GM21526 (cell line): ENCODE measurements at regions not wholly inside any gene's neighbourhood (a gene's known extent, or its start where the extent isn't known, plus 50 kb on each side); places are given as distances from the start of the nearest gene placed in this dataset.
"Not testable (repeated sequence)": the region's sequence is repeated elsewhere in the genome, so short reads cannot be mapped to it uniquely, and the experiment has no call there.

Source experiments
- ATAC-seq: cut with Tn5 transposase; IDR thresholded peaks from one replicate; pipeline ENCODE4 v1.9.1; 2021; ENCODE audit warnings: moderate library complexity; ENCODE audit not compliant: unreplicated experiment, low FRiP score

DNA sequence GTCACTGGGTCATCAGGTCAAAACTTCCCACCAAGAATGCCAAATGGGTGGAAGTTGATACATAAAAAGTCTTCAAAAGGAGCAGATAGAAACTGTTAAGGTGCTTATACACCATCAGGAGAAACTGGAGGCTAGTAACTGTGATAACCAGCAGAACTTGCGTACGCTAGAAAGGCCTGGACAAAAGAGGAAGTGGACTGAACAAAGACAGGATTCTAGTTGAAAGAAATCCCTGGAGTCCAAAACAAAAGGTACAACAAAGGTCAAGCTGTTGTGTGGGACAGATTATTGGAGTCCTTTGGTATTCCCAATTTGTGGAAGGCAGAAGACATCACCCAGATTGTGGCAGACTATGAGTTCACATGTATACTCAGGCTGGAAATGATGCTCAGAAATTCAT, 215.8 kb upstream of the PBX1 start:
- no peak for ATAC-seq

DNA sequence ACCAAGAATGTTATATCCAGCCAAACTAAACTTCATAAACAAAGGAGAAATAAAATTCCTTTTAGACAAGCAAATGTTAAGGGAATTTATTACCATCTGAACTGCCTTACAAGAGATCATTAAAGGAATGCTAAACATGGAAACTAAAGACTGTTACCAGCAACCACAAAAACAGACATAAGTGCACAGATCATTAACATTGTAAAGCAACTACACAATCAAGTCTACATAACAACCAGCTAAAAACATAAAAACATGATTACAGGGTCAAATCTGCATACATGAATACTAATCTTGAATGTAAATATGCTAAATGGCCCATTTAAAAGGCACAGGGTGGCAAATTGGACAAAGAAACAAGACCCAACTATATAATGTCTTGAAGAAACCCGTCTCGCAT, 211.0 kb upstream of the PBX1 start:
- ATAC-seq: no peak

DNA sequence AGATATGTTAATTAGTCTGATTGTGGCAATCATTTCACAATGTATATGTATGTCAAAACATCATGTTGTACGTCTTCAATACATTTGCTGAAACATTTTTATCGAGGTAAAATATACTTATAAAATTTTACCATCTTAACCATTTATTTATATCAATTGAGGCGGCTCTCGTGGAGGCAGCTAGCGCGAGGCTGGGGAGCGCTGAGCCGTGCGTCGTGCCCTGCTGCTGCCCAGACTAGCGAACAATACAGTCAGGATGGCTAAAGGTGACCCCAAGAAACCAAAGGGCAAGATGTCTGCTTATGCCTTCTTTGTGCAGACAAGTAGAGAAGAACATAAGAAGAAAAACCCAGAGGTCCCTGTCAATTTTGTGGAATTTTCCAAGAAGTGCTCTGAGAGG, 202.5 kb upstream of the PBX1 start:
- ATAC-seq: no peak

DNA sequence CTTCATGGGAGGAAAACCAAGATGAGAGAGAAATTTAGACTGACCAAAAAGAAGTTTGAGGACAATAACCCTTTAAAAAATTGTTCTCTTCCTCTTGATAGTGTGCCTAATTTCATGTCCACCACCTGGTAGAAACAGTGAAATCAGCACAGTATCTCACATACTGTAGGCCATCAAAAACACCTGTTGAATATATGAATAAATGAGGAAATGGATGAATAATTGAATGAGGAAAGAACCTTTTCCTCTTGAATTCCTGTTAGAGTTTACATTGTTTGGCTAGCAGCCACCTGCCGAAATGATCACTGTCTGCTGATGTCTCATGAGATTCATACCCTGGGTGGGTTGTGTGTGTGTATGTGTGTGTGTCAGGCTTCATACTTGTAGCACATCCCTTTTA, 198.7 kb upstream of the PBX1 start:
- ATAC-seq: no peak

DNA sequence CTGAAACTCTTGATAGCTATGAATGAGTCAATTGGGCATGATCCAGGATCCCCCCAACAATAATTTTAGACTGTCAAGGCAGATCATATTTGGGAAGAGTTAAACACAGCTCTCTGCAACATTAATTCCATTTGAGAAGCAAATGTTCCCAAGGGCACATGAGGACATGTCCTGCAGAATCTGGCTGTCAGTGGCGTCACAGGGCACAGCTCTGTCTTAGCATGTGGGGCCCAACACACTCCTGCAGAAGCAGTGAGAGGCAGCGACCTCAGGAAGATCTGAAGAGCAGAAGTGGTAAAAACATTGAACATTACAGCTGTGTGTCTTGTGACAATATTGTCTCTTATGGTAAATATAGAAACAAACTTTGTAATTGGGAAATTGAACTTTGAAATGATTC, 197.1 kb upstream of the PBX1 start:
- ATAC-seq: no peak

DNA sequence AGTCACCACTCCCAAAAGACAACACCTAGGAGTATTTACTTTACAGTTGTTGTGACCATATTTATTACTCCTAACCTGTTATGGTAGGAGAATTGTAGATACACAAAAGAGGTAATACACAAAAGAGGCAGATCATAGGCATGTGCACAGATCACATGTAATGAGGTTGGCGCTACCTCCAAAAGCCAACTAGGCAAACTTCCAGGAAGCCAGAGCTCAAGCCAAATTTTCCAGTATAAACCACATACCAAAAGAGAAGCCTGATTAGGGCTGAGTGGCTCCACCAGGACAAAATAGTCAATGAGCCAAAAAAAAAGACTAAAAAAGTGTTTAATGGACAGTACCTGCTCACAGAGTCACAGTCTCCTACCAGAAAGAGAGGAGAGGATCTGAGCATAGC, 195.0 kb upstream of the PBX1 start:
- ATAC-seq: no peak

DNA sequence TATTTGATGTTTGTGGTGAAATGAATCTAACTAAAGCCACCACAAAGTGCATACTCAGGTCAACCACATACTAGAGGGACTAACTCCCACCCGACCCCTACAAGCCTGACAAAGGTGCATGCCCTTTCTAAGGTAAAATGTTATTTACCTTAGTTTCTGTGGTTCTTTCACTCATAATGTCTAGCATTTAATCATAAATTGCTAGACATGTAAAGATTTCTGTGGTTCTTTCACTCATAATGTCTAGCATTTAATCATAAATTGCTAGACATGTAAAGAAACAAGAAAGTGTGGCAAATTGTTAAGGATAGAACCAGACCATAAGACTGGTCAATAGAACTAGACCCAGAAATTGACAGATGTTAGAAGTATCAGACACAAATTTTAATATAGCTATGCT, 193.0 kb upstream of the PBX1 start:
- ATAC-seq: no peak

DNA sequence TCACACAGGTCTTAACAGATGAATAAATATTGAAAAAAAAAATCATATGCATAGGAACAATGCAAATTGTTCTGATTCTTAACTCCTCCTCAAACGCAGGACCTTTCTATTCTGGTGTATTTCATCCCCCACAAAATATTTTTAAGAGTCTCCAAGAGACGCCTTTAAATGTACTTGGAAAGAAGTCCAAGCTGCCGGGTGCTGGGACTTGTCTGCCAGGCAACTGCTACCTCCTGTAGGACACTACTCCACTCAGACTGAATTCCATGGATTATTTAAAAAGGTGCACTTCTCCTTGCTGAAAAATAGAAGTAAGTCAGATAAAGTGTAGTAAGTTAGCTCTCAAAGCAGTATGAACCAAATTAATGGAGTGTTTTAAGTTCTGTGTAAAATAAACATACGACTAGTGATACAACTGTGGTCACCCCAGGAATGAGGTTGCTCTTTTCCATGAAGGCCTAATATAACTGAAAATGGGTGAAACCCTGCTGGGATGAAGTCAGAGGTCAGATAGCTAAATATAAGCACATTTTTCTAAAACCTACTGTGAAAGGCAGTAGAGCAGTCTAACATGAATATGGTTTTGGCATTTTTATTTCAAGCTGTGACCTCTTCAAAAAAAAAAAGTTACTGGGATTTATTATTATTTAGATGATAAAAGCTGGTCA, 189.2 kb upstream of the PBX1 start:
- ATAC-seq: no peak

DNA sequence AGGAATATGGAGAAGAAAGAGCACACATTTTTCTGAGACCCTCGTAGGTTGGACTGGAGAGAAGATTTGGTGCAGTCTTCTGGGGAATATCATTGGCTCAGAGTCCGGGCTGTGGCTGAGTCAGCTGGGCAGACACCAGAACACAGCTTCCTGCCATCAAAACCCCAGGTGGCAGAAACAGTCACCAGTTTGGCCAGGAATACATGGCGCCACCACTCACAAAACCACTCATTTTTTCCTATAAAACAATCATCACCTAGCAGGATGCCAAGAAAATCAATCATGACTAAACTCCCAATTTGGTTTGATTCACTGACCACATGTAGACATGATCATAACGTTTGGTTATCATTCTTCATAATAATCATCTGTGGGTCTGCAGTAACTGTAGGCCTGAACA, 178.1 kb upstream of the PBX1 start:
- ATAC-seq: no peak

DNA sequence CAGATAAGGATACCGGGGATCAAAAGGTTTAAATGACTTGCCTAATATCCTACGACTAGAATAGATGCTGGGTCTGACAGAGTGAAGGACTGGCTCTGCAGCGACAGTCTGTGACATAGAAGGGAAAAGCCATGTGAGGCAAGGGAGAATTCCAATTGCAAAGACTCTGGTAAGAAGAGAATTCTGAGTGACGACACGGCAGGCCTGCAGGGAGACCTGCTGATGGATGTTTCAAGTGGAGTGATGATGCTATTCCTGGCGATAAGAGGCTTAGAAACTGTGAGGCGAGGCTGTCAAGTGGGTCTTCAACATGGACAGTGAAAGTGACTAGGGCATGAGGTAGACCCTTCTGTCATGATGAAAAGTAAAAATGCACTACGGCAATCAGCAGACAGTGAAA, 176.6 kb upstream of the PBX1 start:
- ATAC-seq: no peak

DNA sequence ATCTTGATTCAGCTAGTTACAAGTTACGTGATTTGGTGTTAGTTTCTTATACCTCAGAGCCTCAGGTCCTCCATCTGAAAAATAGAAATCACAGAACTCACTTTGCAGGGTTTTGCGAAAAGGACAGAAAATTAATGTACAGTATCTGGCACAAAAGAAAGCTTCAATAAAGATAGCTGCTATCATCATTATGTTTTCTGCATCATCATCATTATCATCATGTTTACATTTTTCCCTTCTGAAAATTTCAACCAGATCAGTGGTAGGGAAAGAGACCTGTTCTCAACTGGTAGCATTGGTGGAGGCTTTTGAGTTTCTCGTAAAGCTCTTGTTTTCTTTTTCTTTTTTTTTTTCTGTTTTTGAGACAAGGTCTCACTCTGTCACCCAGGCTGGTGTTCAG, 174.7 kb upstream of the PBX1 start:
- ATAC-seq: no peak

DNA sequence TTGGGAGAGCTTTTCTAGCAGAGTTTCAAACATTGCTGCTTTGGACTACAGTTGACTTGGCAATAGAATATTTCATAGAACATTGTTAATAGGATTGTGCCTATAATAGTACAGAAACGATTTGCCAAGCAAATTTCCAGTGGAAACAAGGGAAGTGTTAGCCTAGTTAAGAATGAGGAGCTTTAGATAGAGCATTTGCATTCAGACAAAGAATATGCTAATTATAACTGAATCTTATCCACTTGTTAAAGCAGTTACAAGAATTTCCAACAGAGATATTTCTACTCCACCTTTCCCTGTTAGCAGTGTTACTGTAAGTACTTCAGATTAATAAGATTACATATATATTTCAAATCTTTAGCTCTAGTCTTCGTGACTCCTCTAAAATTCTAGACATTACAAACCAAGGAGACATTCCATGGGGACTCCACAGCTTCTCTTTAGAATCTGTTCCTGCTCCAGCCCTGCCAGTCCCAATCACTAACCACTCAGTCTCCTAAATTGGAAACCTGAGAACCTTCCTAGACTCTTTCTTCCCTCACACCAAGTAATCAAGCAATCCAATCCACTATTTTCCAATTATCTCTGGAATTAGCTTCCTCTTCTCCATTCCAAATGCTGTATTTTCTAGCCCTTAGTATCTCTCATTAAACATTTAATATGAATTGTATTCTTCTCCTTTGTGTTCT, 141.8 kb upstream of the PBX1 start:
- ATAC-seq: no peak

DNA sequence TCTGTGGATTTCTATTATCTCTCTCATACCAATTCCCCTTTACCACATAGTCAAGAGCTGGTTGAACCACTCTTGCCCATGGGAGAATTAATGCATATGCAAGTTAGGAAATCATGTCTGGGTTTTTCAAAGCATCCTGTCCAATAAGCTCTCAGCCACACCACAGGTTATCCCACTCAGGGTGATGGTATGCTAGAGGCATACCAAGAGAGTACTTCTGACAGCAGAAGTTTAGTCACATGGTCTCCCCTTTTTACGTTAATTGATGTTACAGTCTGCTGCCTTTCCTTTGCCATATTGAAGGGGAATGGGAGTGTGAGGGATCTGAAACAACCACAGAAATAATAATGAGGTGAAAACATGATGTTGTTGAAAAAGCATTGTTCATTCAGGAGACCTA, 135.8 kb upstream of the PBX1 start:
- no peak for ATAC-seq

DNA sequence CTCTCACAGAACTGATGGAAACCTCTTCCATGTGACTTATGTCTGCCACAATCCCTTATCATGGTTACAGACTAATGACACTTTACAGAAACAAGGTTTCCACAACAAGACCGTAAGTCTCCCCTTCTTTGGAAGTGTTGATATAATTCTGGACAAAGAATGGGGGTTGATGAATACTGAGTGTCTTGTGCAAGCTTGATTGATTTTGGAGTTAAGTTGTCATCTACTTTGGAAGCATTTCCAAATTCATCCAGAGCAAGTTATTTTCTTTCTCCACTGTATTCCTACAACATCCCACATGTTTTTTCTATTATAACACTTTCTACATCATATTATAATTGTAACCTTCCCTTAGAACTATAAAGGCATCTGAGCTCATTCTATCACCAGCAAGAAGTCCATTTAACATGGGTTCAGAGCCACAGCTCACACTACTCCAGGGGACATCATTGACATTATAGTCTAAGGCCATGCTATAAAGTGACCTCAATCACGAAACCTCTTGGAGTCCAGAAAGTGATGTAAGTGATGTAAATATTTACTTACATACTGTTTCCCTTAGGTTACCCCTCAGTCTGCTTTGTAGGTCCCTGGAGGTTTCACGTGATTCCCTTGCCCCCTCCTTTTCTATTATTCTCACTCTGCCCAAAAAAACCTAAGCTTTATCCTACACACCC, 125.7 kb upstream of the PBX1 start:
- no peak for ATAC-seq

DNA sequence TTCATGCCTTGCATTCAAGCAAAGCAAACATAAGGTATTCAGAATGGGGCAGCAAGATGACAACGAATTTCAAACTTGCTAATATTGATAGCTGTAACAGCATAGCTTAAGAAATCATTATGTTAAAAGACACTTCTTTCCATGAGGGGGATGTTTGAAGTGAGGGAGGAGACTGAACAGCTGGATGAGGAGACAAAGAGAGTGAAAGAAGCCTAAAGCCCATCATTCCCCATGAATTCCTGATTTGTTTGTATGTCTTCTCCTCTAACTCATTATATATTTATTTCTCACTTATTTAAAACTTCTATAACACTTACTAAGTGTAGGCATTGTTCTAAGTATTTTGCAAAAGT, 125.2 kb upstream of the PBX1 start:
- ATAC-seq: no peak

DNA sequence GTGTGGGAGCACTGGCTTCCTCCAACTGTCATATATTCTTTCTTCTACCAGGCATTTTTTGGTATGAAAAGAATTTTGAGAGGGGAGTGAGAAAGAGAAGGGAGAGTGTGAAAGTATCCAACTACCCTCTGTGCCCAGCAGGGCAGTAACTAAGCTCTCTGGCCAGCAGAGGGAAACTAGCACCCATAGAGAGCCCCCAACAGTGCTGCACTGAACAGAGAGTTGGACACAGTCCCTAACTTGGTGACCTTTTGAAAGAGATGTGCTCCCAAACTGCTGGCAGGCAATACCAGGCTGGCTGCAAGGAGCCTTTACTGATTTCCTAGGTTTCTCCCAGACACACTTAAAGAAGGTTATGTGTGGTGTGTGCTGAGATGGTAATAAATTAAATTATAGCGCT, 118.8 kb upstream of the PBX1 start:
- ATAC-seq: no peak

DNA sequence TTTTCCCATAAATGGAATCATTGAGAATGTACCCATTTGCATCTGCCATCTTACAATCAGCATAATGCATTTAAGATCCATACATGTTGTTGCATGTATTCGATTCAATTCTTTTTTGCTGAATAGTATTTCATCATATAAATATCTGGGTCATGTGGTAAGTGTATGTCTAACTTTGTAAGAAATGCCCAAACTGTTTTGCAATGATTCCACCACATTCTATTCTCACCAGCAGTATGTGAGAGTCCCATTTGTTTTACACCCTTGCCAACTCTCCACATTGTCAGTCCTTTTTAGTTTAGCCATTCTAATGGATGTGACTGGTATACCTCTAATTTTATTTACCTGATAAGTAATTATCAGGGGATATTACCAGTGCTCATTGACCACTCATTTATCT, 115.8 kb upstream of the PBX1 start:
- ATAC-seq: no peak

DNA sequence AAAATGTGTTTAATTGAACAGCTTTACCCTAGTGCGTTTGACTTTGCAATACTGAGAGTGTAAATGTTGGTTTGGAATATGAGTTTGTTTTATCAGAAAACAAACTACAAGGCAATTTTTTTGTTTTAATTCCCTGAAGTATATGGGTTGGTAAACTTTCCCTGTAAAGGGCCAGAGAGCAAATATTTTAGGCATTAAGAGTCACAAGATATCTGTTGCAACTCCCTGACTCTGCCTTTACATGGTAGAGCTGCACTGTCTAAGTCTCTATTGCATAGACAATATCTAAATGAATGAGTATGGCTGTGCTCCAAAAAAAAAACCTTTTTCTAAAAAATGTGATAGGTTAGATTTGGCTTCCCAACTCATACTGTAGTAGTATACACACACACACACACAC, 115.1 kb upstream of the PBX1 start:
- ATAC-seq: no peak

DNA sequence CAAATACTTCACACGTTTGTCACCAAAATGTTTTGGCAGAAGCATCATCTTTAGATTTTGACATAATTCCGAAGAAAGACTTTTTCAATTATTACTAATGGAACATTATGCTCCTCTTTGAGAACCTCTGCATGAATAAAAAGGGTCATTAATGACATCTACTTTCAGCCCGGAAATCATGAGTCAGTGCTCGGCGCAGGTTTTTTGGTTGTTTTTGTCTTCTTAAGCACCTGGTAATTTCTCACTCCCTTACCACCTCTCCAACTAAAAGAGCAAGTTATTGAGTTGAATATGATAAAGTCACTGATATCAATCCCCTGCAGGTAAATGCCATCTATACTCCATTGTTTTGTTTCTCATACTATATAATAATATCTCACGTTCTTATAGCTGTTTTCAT, 113.0 kb upstream of the PBX1 start:
- ATAC-seq: no peak

DNA sequence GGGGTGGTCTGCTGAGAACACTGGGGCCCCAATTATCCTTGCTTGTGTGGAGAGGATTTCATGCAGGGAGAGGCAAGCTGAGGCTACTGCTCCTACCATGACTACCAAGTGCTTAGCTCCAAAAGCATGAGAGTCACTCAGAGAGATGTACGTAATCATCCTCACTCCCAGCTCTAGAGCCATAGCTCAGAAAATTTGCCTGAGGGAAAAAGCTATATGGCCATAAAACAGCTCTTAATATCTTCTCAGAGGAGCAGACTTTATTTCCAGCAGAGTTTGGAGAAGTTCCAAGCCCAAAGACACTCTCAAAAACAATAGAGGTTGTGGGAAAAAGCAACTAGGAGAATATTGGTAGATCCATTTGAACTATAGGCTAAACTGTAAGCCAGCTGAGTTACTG, 106.4 kb upstream of the PBX1 start:
- no peak for ATAC-seq

DNA sequence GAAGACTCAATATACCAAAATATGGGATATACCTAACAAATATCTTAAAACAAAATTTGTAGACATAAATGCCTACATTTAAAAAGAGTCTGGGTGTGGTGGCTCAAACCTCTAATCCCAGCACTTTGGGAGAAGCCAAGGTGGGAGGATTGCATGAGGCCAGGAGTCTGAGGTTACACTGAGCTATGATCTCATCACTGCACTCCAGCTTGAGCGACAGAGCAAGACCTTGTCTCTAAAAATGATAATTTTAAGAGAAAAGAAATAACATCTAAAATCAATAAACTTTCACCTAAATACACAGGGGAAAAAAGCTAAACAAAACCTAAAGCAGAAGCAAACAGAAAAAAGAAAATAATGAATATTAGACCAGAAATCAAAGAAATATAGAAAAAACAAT, 102.7 kb upstream of the PBX1 start:
- no peak for ATAC-seq

DNA sequence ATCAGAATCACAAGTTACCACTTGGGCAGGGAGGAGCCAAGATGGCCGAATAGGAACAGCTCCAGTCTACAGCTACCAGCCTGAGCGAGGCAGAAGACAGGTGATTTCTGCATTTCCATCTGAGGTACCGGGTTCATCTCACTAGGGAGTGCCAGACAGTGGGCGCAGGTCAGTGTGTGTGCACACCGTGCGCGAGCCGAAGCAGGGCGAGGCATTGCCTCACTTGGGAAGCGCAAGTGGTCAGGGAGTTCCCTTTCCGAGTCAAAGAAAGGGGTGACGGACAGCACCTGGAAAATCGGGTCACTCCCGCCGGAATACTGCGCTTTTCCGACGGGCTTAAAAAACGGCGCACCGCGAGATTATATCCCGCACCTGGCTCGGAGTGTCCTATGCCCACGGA, 99.8 kb upstream of the PBX1 start:
- ATAC-seq: not testable (repeated sequence)
